SJSA1 (cell line): ENCODE measurements at regions not wholly inside any gene's neighbourhood (a gene's known extent, or its start where the extent isn't known, plus 50 kb on each side); places are given as distances from the start of the nearest gene placed in this dataset.
A peak's percentile ranks its signal among the peaks of the same experiment; 100 is the strongest.

Source experiments
- DNase-seq, 2 experiments: peaks; one replicate each; pipeline ENCODE4 v3.0.0-alpha.2; 2015 to 2020; ENCODE audit warnings: low spot score in 2 of 2, low read depth in 1 of 2
- H3K27ac ChIP-seq: fragments of 250-450 bp; sonication (Bioruptor Pico); 2 replicates; pipeline ENCODE4 v1.5.1; 2020; ENCODE audit warnings: mild to moderate bottlenecking, moderate library complexity
- H3K27me3 ChIP-seq: fragments of 250-450 bp; sonication (Bioruptor Pico); replicated peaks from 2 replicates; pipeline ENCODE4 v1.5.1; 2020; ENCODE audit warnings: mild to moderate bottlenecking, moderate library complexity
- H3K36me3 ChIP-seq: fragments of 250-450 bp; sonication (Bioruptor Pico); 2 replicates; pipeline ENCODE4 v1.5.1; 2020; ENCODE audit warnings: mild to moderate bottlenecking
- H3K4me1 ChIP-seq: fragments of 250-450 bp; sonication (Bioruptor Pico); replicated peaks from 2 replicates; pipeline ENCODE4 v1.6.1; 2021; ENCODE audit warnings: mild to moderate bottlenecking
- H3K4me3 ChIP-seq: fragments of 250-450 bp; sonication (Bioruptor Pico); 2 replicates; pipeline ENCODE4 v1.5.1; 2020; ENCODE audit warnings: mild to moderate bottlenecking
- H3K9me3 ChIP-seq: fragments of 250-450 bp; sonication (Bioruptor Pico); replicated peaks from 2 replicates; pipeline ENCODE4 v1.5.1; 2020; ENCODE audit warnings: mild to moderate bottlenecking

DNA sequence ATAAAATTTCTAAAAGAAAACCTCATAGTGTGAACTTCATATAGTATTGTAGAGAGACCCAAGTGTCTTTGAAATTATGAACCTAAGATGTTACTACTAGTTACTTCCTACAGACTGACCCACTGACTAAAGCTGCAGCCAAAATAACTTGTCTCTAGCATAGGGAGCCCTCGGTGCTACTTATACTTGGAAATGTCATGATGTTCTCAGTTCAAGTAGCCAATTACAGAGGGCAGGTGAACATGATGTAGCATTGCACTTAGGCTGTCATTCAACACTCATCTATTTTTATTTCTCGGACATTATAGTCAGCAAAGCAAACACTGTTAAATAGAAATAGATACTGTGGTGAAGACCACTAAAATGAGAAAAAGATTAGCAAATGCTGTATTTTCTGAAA lies 165.6 kb downstream of the AREG start:
- no peak for DNase-seq
- Histone ChIP-seq H3K36me3 (no peaks in the 10 kb centered on the region), H3K9me3 (no peaks in the 10 kb centered on the region), H3K4me3 (no peak overlapping the region), H3K27me3 (no peaks in the 10 kb centered on the region), H3K4me1 (no peaks in the 10 kb centered on the region), H3K27ac (no peak overlapping the region)

DNA sequence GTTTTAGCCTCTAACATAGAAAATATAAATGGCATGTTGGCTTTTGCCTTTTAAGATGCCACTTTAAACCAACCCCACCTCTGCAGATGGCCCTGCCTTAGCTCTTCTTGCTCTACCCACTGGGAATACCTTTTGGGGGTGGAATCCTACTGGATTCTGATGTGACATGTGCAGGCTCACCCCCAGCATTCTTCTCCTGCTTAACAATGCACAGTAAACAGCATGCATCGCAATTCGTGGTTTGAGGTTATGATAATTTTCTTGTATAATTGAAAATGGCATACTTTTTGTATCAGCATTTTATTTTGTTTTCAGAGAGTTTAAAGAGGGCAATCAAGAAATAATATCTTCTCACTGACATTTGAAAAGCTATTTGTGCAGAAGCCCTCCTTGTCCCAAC lies 167.9 kb downstream of the AREG start:
- H3K9me3 ChIP-seq = no peaks in the 10 kb centered on the region
- no peaks in the 10 kb centered on the region for H3K27me3 ChIP-seq
- H3K27ac ChIP-seq = no peak overlapping the region
- no peaks in the 10 kb centered on the region for H3K4me1 ChIP-seq
- no peak for DNase-seq
- H3K4me3 ChIP-seq = no peak overlapping the region
- H3K36me3 ChIP-seq = no peaks in the 10 kb centered on the region

DNA sequence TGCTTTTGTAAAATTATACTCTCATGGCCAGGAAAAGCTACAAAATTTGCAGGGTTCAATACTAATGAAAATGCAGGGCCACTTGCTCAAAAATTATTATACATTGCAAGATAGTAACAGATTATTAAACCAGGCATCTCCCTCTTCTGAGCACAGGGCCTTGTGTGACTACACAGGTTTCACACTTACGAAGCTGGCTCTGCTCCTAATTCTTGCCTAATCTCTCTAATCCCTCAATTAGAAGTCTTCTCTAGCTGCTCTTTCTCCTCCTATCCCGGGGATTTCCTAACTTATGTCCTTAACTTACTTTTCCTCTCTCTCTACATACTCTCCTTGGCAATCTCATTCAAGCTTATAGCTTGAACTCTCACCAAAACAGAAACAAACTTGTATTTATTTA lies 168.3 kb downstream of the AREG start:
- Histone ChIP-seq H3K9me3 (no peaks in the 10 kb centered on the region), H3K36me3 (no peaks in the 10 kb centered on the region), H3K4me1 (no peaks in the 10 kb centered on the region), H3K27ac (no peak overlapping the region), H3K4me3 (no peak overlapping the region), H3K27me3 (no peaks in the 10 kb centered on the region)
- no peak for DNase-seq

DNA sequence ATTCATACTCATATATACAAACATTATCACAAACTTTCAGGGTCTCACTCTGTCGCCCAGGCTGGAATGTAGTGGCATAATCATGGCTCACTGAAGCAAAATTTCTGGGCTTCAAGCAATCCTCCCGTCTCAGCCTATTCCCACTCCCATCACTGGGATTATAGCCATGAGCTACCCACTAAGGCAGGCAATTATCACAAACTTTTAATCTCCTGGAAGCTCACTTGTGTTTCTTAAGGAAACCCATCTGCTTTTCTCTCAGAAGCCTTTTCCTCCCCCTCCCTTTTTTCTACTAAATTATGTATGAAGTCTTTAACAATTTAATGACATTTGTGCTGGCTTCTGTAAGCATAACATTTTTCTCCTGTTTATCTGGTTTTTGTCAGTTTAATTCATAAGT lies 170.5 kb downstream of the AREG start:
- no peak overlapping the region for H3K27ac ChIP-seq

DNA sequence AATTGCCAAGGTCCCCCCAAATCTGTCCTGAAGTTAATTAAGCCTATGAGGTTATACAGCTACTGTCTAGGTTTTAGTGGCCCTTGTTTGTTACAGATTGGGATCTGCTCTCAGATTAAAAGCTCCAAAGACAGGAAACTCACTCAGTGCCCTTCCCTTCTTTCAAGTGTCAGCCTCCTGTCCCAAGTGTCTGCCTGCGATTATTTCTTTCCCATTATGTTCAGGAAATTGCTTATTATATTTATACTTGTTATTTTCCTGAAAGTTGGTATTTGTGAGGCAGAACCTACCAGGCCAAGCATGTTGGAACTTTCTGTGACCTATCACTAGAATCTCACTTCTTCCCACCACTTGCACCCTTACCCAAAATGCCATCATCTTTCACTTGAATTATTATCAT lies 173.2 kb downstream of the AREG start:
- Histone ChIP-seq H3K27me3 (peaks cover 7% of the 10 kb centered on the region), H3K9me3 (no peaks in the 10 kb centered on the region), H3K36me3 (no peaks in the 10 kb centered on the region), H3K4me1 (peaks cover under 1% of the 10 kb centered on the region; the same call in 1 of the 2 replicates), H3K27ac (no peak overlapping the region), H3K4me3 (no peak overlapping the region)
- DNase-seq = no peak

More for the DNA sequence above, 170.5 kb downstream of the AREG start:
- no peak overlapping the region for H3K4me3 ChIP-seq
- no peaks in the 10 kb centered on the region for H3K36me3 ChIP-seq
- H3K27me3 ChIP-seq = no peaks in the 10 kb centered on the region
- DNase-seq = no peak
- H3K9me3 ChIP-seq = no peaks in the 10 kb centered on the region
- no peaks in the 10 kb centered on the region for H3K4me1 ChIP-seq

DNA sequence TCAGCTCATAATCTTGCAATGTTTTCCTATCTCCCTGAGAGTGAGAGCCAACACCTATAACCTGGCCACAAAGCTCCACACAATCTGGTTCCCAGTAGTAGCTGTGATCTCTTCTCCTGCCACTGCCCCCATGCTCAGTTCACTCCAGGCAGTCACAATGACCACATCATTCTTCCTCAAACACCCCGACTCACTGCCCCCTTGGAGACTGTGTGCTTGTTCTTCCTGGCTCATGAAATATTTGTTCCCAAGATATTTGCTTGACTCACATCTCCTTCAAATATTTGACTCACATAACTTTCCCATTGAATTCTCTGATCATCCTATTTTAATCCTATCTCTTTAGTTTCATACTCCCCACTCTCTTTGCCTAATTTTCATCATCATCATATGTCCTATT lies 173.7 kb downstream of the AREG start:
- H3K4me3 ChIP-seq = no peak overlapping the region
- DNase-seq = peak in 1 of 2 experiments; percentile 3
- H3K4me1 ChIP-seq = peaks cover 5% of the 10 kb centered on the region; the same call in 1 of the 2 replicates
- no peak overlapping the region for H3K27ac ChIP-seq
- H3K9me3 ChIP-seq = no peaks in the 10 kb centered on the region
- no peaks in the 10 kb centered on the region for H3K36me3 ChIP-seq
- peaks cover 7% of the 10 kb centered on the region for H3K27me3 ChIP-seq

DNA sequence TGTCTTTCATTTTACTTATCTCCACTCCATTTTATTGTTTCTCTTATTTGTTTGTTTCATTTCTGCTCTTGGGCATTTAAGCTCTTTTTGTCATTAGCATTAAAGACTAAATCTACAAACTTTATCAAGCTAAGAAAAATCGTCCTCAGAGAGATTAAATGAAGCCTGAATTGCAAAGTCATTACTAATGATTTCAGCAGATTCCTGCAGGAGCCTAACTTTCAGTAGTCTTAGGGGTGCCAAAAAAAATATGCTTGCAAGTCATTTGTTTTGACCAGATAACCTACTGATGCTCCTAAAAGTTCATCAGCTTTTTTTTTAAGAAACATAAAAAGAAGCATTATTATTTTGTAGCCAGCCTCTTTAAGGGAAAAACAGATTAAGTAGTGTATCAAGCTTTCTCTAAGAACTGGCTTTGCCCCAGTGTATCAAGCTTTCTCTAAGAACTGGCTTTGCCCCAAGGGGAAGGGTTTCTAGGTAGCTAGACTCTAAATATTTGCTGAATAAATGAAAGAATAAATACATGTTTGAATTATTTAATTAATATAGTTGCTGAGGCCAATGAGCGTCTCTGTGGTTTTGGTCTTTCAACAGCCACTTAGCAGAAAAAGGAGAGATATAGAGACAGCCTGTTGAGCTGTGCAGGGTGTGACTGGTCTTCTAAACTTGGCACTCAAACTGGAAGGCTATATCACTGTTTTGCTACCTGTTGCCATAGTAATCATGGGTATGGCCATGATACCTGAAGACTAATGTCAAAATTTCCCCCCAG lies 174.2 kb downstream of the BTC start:
- Histone ChIP-seq H3K36me3 (no peaks in the 10 kb centered on the region), H3K27ac (no peak overlapping the region), H3K4me3 (no peak overlapping the region), H3K9me3 (no peaks in the 10 kb centered on the region), H3K4me1 (peaks cover 16% of the 10 kb centered on the region), H3K27me3 (peaks cover 7% of the 10 kb centered on the region)
- DNase-seq = no peak

DNA sequence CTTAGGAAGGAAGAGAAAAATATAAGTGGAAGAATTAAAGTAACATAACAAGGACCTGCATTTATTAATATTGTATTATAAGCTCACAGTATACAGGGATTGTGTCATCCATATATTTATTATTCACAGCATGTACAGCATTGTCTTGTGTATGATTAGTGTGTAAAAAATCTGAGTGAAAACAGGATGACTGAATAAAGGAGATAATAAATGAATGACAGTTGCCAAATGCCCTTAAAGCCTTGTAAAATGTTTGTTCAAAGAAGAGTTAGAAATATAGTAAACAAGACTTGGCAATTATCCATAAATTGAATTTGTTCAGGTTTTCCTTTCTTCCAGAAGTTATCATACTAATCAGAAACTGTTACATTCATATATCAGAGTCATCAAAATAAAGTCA lies 172.7 kb downstream of the BTC start:
- Histone ChIP-seq H3K4me3 (no peak overlapping the region), H3K27ac (no peak overlapping the region), H3K36me3 (no peaks in the 10 kb centered on the region), H3K9me3 (no peaks in the 10 kb centered on the region), H3K4me1 (peaks cover 22% of the 10 kb centered on the region), H3K27me3 (peaks cover 7% of the 10 kb centered on the region)
- no peak for DNase-seq

DNA sequence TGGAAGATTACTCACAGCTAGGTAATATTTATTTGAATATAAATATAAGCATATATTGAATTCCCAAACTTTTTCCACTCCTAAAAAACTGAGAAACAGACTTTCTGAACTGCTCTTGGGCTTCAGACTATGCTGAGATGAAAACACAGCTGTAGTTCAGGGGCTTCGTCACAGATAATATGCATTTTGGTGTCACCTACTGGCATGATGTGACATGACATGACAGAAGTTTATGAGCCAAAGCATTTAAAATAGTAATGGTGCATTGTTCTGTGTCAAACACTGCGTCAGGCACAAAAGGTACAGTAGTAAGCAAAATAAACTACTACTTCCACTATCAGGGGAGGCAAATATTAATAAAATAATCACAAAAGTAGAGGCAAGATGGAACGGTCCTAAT lies 171.3 kb downstream of the BTC start:
- H3K9me3 ChIP-seq = no peaks in the 10 kb centered on the region
- no peaks in the 10 kb centered on the region for H3K36me3 ChIP-seq
- peak in 1 of 2 experiments; percentile 31 for DNase-seq
- H3K27ac ChIP-seq = no peak overlapping the region
- peaks cover 7% of the 10 kb centered on the region for H3K27me3 ChIP-seq
- H3K4me3 ChIP-seq = no peak overlapping the region
- peaks cover 22% of the 10 kb centered on the region for H3K4me1 ChIP-seq

DNA sequence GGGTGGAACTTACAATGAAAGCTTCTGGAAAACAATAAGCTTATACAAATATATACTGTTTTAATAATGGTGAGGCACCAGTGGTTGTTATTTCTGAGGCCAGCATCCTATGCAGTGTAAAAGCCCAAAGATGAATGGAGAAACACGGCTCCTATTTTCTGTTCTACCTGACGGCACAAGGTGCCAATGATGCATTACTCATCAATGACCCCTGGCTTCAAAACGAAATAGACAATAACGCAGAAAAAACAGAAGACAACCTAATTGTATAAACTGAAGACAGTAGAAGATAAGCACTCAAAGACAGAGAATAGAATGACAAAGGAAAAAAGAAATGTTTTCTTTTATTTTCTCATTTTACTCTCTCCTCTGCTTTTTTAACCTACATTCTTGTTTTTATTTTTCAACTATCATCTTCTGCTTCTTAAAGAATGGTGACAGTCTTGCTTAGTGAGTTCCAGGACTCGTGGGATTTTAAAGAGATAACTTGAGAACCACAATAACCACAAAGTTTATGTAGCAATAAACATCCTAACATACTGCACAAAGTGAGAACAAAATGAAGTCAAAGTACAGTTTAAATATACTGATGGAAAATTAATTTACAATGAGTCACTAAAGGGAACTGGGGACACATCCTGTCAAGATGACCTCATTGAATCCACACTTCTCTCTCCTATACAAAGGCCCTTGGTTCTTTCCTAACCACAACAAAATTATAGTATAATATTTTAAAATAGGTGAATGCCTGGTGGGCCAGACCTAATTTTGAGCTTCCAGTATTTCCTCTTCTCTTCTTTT lies 169.8 kb downstream of the BTC start:
- peak in 1 of 2 experiments; percentile 88 for DNase-seq
- Histone ChIP-seq H3K4me1 (peaks cover 22% of the 10 kb centered on the region), H3K27me3 (peaks cover 7% of the 10 kb centered on the region), H3K27ac (peak overlapping the region; percentile 36), H3K4me3 (no peak overlapping the region), H3K36me3 (no peaks in the 10 kb centered on the region), H3K9me3 (no peaks in the 10 kb centered on the region)

DNA sequence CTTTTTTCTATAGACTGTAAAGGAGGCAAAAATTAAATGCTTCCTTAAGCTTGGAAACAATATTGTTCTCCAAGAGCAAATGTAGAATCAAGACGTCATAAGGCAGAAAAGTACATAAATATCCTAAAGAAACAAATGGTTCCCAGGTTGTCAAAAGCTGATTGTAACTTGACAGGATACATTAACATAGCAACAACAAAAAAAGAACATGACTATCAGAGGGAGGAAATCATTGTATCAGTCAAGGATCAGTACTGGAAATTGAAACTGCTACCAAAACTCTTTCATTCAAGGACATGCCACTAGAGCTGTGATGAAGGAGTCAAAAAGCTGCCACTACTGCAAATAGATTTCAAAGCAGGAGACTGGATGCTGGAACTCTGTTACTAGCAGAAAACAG lies 168.3 kb downstream of the BTC start:
- peaks cover 6% of the 10 kb centered on the region for H3K27me3 ChIP-seq
- peaks cover 22% of the 10 kb centered on the region for H3K4me1 ChIP-seq
- H3K27ac ChIP-seq = no peak overlapping the region
- DNase-seq = no peak
- H3K9me3 ChIP-seq = no peaks in the 10 kb centered on the region
- no peak overlapping the region for H3K4me3 ChIP-seq
- H3K36me3 ChIP-seq = no peaks in the 10 kb centered on the region

DNA sequence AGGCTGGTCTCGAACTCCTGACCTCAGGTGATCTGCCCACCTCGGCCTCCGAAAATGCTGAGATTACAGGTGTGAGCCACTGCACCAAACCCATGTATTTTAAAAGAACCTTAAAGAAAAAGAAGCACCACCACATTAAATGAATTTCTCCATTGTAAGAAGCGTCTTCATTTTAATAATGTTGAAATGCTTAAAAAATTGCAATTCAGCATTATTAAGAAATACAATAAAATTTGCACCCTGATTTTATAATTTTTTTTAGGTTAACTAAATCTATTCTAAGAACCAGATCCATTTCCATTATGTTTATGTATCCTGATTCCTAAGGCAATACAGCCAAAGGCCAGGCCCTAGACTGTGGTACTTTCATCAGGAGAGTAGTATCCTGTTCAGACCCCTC lies 167.2 kb downstream of the BTC start:
- peaks cover 4% of the 10 kb centered on the region for H3K27me3 ChIP-seq

DNA sequence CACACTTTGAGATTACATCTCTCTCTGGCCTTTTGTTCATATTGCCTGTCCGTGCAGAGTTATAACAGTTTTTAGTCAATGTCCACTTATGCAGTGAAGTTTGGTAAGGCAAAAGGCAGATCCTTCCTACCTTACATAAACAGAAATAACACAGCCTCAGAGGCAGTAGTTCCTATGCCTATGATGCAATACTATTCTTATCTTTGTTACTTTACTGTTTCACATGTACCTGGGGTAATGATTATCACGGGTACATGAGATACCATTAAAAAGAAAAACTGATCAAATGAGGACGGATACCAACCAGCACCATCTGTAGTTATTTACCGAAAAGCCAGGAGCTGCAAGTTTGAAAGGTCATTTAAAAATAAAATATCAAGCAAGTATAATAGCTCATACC lies 166.8 kb downstream of the BTC start:
- Histone ChIP-seq H3K4me1 (peaks cover 22% of the 10 kb centered on the region), H3K27ac (no peak overlapping the region), H3K4me3 (no peak overlapping the region), H3K27me3 (peaks cover 3% of the 10 kb centered on the region; the same call in 1 of the 2 replicates), H3K9me3 (no peaks in the 10 kb centered on the region), H3K36me3 (no peaks in the 10 kb centered on the region)
- no peak for DNase-seq

More for the DNA sequence above, 167.2 kb downstream of the BTC start:
- peaks cover 22% of the 10 kb centered on the region for H3K4me1 ChIP-seq
- H3K9me3 ChIP-seq = no peaks in the 10 kb centered on the region
- no peak overlapping the region for H3K27ac ChIP-seq
- DNase-seq = no peak
- no peaks in the 10 kb centered on the region for H3K36me3 ChIP-seq
- H3K4me3 ChIP-seq = no peak overlapping the region

DNA sequence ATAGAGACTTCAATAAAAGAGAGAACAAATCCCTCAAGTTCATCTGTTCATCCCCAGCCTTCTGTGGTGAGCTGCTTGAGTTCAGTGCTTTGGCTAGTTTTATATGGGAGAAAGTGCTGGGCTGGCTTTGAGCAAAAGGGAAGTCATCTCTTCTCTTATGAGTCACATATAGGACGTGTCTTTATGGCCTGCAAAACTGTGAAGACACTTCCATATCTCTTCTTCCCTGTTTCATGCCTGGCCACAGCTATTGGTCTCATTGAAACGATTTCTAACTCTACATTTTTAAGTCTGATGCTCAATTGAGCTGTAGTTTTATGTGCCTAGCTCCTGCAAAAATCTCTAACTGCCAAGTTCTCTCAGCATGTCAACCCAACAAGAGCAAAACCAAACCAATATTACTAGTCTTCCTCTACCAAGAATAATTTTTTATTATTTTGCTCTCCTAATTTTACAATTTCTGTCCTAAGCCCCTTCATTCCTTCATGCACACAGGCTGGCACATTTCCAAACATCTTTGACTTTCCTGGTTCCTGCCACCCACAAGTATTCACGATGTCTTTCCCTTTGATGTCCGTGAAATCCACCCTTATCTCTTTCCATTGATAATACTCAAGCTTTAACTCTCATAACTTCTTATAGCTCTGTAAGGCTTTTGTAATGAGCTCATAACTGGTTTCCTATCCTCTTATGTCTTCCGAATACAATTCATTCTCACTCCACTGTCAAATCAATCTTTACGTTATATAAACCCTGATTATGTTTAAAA lies 165.3 kb downstream of the BTC start:
- no peaks in the 10 kb centered on the region for H3K36me3 ChIP-seq
- DNase-seq = no peak
- no peak overlapping the region for H3K27ac ChIP-seq
- peaks cover 18% of the 10 kb centered on the region for H3K4me1 ChIP-seq
- H3K4me3 ChIP-seq = no peak overlapping the region
- no peaks in the 10 kb centered on the region for H3K9me3 ChIP-seq
- H3K27me3 ChIP-seq = no peaks in the 10 kb centered on the region
